ENCODE measurements at regions not wholly inside any gene's neighbourhood (a gene's known extent, or its start where the extent isn't known, plus 50 kb on each side); places are given as distances from the start of the nearest gene placed in this dataset.
"Not testable (repeated sequence)": the region's sequence is repeated elsewhere in the genome, so short reads cannot be mapped to it uniquely, and the experiment has no call there.

DNA sequence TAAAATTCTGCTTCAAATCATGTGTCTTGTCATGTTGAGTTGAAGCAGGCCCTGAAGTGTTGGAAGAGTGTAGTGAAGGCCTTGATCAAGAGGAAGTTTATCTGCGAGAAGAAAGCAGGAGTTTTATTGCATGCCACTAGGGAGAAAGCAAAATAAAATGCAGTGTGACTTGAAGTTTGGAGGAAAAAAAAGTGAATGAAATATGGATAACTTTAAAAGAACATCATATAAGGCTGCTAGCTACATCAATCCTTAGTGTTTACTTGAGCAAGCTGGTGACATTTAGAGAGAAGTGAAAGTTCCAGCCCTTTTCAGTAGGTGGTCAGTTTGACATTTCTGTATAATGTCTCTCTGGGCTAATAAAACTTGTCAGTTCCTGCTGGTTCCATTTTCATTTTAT, 841.1 kb downstream of the TMTC2 start:
- Mint-ChIP-seq H3K27ac (no peak overlapping the region), H3K9me3 (peaks cover 12% of the 10 kb centered on the region), H3K4me1 (no peaks in the 10 kb centered on the region), H3K4me3 (no peak overlapping the region), H3K36me3 (ENCODE audit: low read depth) (no peaks in the 10 kb centered on the region), H3K27me3 (no peaks in the 10 kb centered on the region)
- TF ChIP-seq, protein P1, sequence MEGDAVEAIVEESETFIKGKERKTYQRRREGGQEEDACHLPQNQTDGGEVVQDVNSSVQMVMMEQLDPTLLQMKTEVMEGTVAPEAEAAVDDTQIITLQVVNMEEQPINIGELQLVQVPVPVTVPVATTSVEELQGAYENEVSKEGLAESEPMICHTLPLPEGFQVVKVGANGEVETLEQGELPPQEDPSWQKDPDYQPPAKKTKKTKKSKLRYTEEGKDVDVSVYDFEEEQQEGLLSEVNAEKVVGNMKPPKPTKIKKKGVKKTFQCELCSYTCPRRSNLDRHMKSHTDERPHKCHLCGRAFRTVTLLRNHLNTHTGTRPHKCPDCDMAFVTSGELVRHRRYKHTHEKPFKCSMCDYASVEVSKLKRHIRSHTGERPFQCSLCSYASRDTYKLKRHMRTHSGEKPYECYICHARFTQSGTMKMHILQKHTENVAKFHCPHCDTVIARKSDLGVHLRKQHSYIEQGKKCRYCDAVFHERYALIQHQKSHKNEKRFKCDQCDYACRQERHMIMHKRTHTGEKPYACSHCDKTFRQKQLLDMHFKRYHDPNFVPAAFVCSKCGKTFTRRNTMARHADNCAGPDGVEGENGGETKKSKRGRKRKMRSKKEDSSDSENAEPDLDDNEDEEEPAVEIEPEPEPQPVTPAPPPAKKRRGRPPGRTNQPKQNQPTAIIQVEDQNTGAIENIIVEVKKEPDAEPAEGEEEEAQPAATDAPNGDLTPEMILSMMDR (IDR thresholded peaks at IDR 0.05): no peak
- intact Hi-C loops (cut with micrococcal nuclease): no loop called here
- DNase-seq (no peak), ATAC-seq (ENCODE audit: low read depth) (no peak)
- ChIA-PET POLR2A (no interaction called here), CTCF (no interaction called here)

DNA sequence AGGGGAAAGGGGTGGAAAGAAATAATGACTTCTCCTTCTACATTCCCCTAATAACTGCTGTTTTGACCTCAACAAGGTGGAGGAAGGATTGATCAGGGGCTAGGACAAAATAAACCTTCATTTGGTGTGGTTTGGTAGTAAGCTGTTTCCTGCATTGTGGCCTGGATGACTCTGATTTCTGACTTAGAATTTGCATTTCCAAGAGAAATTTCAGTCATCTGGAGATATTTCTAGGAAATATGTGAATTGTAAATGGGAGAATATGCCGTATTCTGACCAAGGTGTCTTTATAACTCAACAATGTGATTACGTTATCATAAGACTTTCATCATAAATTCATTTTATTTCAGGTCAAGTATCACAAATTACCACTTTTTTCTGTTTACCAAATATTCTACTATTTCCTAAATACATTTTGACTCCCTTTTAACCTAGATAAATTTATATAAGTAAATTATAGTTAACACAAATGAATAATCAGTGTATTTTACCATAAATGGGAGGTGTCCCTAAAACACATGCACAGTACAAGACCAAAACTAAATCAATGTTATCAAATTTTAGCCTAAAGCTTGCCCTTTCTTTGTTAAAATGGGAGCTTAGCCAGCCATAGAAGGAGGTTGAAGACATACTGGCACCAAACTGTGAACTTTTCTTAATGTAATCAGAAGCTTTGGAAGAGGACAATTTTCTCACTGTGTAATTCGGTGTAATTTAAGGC, 828.8 kb downstream of the TMTC2 start:
- no peaks in the 10 kb centered on the region for H3K36me3 Mint-ChIP-seq (ENCODE audit: low read depth)
- intact Hi-C loops (cut with micrococcal nuclease): no loop called here
- DNase-seq (no peak), ATAC-seq (ENCODE audit: low read depth) (no peak)
- no peaks in the 10 kb centered on the region for H3K27me3 Mint-ChIP-seq
- H3K4me1 Mint-ChIP-seq: no peaks in the 10 kb centered on the region
- CTCF ChIA-PET: no interaction called here
- POLR2A ChIA-PET: no interaction called here
- H3K9me3 Mint-ChIP-seq: peaks cover 7% of the 10 kb centered on the region
- no peak overlapping the region for H3K27ac Mint-ChIP-seq
- TF ChIP-seq, protein P1 (IDR thresholded peaks at IDR 0.05): no peak
- H3K4me3 Mint-ChIP-seq: no peak overlapping the region

DNA sequence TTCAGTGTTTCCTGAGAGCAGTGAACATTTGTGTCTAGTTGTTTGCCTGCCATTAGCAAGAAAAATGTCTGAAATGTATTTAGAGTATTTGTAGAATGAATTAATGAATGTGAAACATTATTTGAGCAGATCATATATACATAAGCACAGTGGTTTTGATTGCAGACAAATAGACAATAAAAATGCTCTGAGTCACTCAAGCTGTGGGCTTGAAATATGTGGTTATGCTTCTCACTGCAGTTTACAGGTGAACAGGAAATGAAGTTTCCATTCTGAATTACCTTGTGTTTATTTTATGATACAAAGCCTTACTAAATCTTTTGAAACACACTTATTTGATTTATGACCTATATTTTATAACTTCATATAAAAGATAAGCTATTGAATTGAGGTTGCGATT, 827.7 kb downstream of the TMTC2 start:
- Mint-ChIP-seq H3K27me3 (no peaks in the 10 kb centered on the region), H3K27ac (no peak overlapping the region), H3K4me3 (no peak overlapping the region), H3K4me1 (no peaks in the 10 kb centered on the region), H3K9me3 (peaks cover 4% of the 10 kb centered on the region), H3K36me3 (ENCODE audit: low read depth) (no peaks in the 10 kb centered on the region)
- ATAC-seq (ENCODE audit: low read depth) (no peak), DNase-seq (no peak)
- CTCF ChIA-PET: no interaction called here
- intact Hi-C loops (cut with micrococcal nuclease): no loop called here
- POLR2A ChIA-PET: no interaction called here
- TF ChIP-seq, protein P1 (IDR thresholded peaks at IDR 0.05): no peak

DNA sequence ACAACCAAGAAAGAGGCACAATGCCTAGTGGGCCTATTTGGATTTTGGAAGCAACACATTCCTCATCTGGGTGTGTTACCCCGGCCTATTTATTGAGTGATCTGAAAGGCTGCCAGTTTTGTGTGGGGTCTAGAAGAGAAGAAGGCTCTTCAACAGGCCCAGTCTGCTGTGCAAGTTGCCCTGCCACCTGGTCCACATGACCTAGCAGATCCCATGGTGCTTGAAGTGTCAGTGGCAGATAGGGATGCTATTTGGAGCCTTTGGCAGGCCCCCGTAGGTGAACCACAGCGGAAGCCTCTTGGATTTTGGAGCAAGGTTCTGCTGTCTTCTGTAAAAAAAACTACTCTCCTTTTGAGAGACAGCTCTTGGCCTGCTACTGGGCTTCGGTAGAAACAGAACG, 820.1 kb downstream of the TMTC2 start:
- TF ChIP-seq, protein P1 (IDR thresholded peaks at IDR 0.05): no peak
- ChIA-PET CTCF (no interaction called here), POLR2A (no interaction called here)
- Mint-ChIP-seq H3K9me3 (peaks cover 2% of the 10 kb centered on the region), H3K36me3 (ENCODE audit: low read depth) (no peaks in the 10 kb centered on the region), H3K4me3 (no peak overlapping the region), H3K27me3 (no peaks in the 10 kb centered on the region), H3K4me1 (no peaks in the 10 kb centered on the region), H3K27ac (no peak overlapping the region)
- ATAC-seq (ENCODE audit: low read depth): no peak
- intact Hi-C loops (cut with micrococcal nuclease): no loop called here
- no peak for DNase-seq

DNA sequence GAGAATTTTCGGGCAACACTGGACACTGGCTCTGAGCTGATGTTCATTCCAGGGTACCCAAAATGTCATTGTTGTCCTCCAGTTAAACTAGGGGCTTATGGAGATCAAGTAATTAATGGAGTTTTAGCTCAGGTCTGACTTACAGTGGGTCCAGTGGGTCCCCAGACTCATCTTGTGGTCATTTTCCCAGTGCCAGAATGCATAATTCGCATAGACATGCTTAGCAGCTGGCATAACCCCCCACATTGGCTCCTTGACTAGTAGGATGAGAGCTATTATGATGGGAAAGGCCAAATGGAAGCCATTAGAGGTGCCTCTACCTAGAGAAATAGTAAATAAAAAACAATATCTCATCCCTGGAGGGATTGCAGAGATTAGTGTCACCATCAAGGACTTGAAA, 818.9 kb downstream of the TMTC2 start:
- DNase-seq (no peak), ATAC-seq (ENCODE audit: low read depth) (no peak)
- TF ChIP-seq, protein P1 (IDR thresholded peaks at IDR 0.05): no peak
- intact Hi-C loops (cut with micrococcal nuclease): no loop called here
- Mint-ChIP-seq H3K4me3 (no peak overlapping the region), H3K27ac (no peak overlapping the region), H3K9me3 (peaks cover 7% of the 10 kb centered on the region), H3K27me3 (no peaks in the 10 kb centered on the region), H3K36me3 (ENCODE audit: low read depth) (no peaks in the 10 kb centered on the region), H3K4me1 (no peaks in the 10 kb centered on the region)
- ChIA-PET CTCF (no interaction called here), POLR2A (no interaction called here)

DNA sequence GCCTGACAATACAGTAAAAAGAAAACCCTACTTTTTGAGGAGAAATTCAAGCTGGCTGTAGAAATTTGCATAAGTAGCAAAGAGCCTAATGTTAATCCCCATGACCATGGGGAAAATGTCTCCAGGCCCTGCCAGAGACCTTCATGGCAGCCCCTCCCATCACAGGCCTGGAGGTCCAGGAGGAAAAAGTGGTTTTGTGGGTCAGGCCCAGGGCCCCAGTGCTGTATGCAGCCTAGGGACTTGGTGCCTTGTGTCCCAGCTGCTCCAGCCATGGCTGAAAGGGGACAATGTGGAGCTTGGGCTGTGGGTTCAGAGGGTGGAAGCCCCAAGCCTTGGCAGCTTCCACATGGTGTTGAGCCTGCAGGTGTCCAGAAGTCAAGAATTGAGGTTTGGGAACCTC, 813.2 kb downstream of the TMTC2 start:
- POLR2A ChIA-PET; H3K4me1 Mint-ChIP-seq; CTCF ChIA-PET; H3K36me3 Mint-ChIP-seq (ENCODE audit: low read depth); H3K4me3 Mint-ChIP-seq; intact Hi-C loops (cut with micrococcal nuclease); H3K27me3 Mint-ChIP-seq; DNase-seq; ATAC-seq (ENCODE audit: low read depth); H3K27ac Mint-ChIP-seq: not testable (repeated sequence)
- H3K9me3 Mint-ChIP-seq: peaks cover 12% of the 10 kb centered on the region

Measured in activated B cell treated with CpG ODN at 0.5 μM for 24 hours (primary cell).